CD4-positive, alpha-beta T cell (primary cell): ENCODE measurements at regions not wholly inside any gene's neighbourhood (a gene's known extent, or its start where the extent isn't known, plus 50 kb on each side); places are given as distances from the start of the nearest gene placed in this dataset.
"Not testable (repeated sequence)": the region's sequence is repeated elsewhere in the genome, so short reads cannot be mapped to it uniquely, and the experiment has no call there.

ENCODE experiments used
- ATAC-seq: fragments of 200-7000 bp; cut with Tn5 transposase; one replicate; pipeline ENCODE4 v1.10.0; 2022; ENCODE audit warnings: mild to moderate bottlenecking; ENCODE audit not compliant: poor library complexity
- CTCF ChIA-PET: fragments of 350-600 bp; sonication (Branson Sonifier 250); formaldehyde crosslinking; loops from one replicate; lab custom pipeline; 2021; ENCODE audit warnings: antibody characterized with exemption, inconsistent platforms; lab: Charles Lee
- POLR2A ChIA-PET: fragments of 350-600 bp; sonication (Branson Sonifier 250); formaldehyde crosslinking; loops from one replicate; lab custom pipeline; 2021; ENCODE audit warnings: antibody characterized with exemption, inconsistent platforms; lab: Charles Lee
- DNase-seq, 14 experiments: peaks; one replicate each; pipeline ENCODE4 v3.0.0-alpha.2; 2013 to 2020; ENCODE audit warnings: mixed read lengths in 2 of 14
- H3K27ac ChIP-seq, 2 donors: one replicate each; pipeline versions ENCODE4 v1.5.1 to v1.7.0; 2013; ENCODE audit warnings: low read length in 2 of 2, low read depth in 1 of 2, mild to moderate bottlenecking in 1 of 2
- H3K27me3 ChIP-seq, 2 experiments: 1 replicate in 1 of 2; 2 replicates in 1 of 2; pipeline versions ENCODE4 v1.6.1 to v1.7.0; 2013; ENCODE audit warnings: low read length in 2 of 2, control low read depth in 1 of 2, mild to moderate bottlenecking in 1 of 2, moderate library complexity in 1 of 2; ENCODE audit not compliant: insufficient read depth in 2 of 2, control insufficient read depth in 1 of 2
- H3K36me3 ChIP-seq: one replicate; pipeline ENCODE4 v1.6.1; 2013; ENCODE audit warnings: low read length, control low read depth; ENCODE audit not compliant: insufficient read depth
- H3K4me1 ChIP-seq: one replicate; pipeline ENCODE4 v1.6.1; 2013; ENCODE audit warnings: low read length, control low read depth; ENCODE audit not compliant: insufficient read depth
- H3K4me3 ChIP-seq: one replicate; pipeline ENCODE4 v1.5.1; 2013; ENCODE audit warnings: mild to moderate bottlenecking, low read length, moderate library complexity
- H3K9me3 ChIP-seq, 2 experiments: 1 replicate in 1 of 2; 2 replicates in 1 of 2; pipeline versions ENCODE4 v1.6.1 to v1.7.0; 2013; ENCODE audit warnings: low read length in 2 of 2, mild to moderate bottlenecking in 2 of 2, control low read depth in 1 of 2, moderate library complexity in 1 of 2; ENCODE audit not compliant: control insufficient read depth in 1 of 2, insufficient read depth in 1 of 2
- H3K27ac Mint-ChIP-seq: one replicate; pipeline ENCODE4 v1.8.0; 2020; ENCODE audit warnings: mixed read lengths
- H3K27me3 Mint-ChIP-seq: one replicate; pipeline ENCODE4 v1.8.0; 2021; ENCODE audit warnings: mixed read lengths
- H3K36me3 Mint-ChIP-seq: one replicate; pipeline ENCODE4 v1.8.0; 2021; ENCODE audit warnings: low read depth, mixed read lengths
- H3K4me1 Mint-ChIP-seq: one replicate; pipeline ENCODE4 v1.8.0; 2021; ENCODE audit warnings: low read depth, mixed read lengths
- H3K4me3 Mint-ChIP-seq: one replicate; pipeline ENCODE4 v1.8.0; 2020; ENCODE audit warnings: mild to moderate bottlenecking, mixed read lengths
- H3K9me3 Mint-ChIP-seq: one replicate; pipeline ENCODE4 v1.8.0; 2020; ENCODE audit warnings: mixed read lengths
- intact Hi-C, 2 experiments: fragments of 100-400 bp; cut with DNase I in 1 of 2; cut with micrococcal nuclease in 1 of 2; formaldehyde crosslinking; loops; one replicate each; pipeline versions ENCODE4 v1.15.1 to v1.9.0; 2023 to 2025; cut with DNase I, micrococcal nuclease
- TF ChIP-seq, protein P1 (sequence below): fragments of 200-600 bp; IDR thresholded peaks from one replicate; pipeline ENCODE4 v1.8.0; 2022; ENCODE audit warnings: antibody characterized with exemption, mild to moderate bottlenecking

DNA sequence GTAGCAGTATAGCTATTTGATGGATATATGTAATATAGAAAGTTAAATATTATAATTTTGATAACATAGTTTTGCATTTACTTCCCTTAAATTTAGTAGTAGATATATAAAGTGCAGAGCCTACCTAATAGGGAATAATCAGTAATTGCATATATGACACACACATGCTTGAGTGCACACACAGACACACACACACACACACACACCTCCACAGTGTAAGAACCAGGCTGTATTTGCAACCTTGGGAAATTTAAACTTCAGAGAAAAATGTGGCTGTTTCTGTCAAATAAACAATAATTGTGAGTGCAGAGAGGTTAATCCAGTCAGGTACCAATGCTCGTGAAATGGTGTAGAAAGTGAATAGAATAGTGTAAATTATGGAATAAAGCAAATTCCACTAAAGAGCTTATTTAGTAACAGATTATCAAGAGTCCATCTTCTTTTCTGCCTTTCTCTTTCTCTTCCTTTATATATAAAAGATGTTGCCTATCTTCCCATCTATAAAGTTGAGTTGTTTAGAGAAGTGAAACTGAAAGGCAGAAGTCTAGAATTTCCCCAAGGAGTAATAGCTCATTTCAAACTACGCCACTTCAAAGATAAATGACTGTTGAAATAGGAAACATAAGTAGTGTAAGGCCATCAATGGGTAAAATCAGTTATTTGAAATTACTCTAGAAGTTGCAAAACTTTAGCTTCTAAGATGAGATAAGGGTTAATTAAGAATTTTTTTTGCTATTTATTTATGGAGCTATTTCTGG, 273.7 kb downstream of the SRGAP2C start:
- ATAC-seq: peak; percentile 55
- Histone ChIP-seq H3K27ac (peak overlapping the region in 1 of 2 donors; percentile 43), H3K27me3 (no peaks in the 10 kb centered on the region), H3K9me3 (no peaks in the 10 kb centered on the region), H3K4me3 (peak overlapping the region; percentile 36), H3K4me1 (no peaks in the 10 kb centered on the region), H3K36me3 (no peaks in the 10 kb centered on the region)
- TF ChIP-seq, protein P1, sequence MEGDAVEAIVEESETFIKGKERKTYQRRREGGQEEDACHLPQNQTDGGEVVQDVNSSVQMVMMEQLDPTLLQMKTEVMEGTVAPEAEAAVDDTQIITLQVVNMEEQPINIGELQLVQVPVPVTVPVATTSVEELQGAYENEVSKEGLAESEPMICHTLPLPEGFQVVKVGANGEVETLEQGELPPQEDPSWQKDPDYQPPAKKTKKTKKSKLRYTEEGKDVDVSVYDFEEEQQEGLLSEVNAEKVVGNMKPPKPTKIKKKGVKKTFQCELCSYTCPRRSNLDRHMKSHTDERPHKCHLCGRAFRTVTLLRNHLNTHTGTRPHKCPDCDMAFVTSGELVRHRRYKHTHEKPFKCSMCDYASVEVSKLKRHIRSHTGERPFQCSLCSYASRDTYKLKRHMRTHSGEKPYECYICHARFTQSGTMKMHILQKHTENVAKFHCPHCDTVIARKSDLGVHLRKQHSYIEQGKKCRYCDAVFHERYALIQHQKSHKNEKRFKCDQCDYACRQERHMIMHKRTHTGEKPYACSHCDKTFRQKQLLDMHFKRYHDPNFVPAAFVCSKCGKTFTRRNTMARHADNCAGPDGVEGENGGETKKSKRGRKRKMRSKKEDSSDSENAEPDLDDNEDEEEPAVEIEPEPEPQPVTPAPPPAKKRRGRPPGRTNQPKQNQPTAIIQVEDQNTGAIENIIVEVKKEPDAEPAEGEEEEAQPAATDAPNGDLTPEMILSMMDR: no peak
- H3K27ac Mint-ChIP-seq: peak overlapping the region; percentile 76
- ChIA-PET POLR2A (interaction anchor here (0.9 to 1.2 kb wide), 2 partner anchors 58 to 61 kb away, joined by 5 read pairs; no protein-coding TSS in a partner anchor), CTCF (no interaction called here)
- no peaks in the 10 kb centered on the region for H3K36me3 Mint-ChIP-seq
- H3K4me1 Mint-ChIP-seq: peaks cover 14% of the 10 kb centered on the region
- H3K9me3 Mint-ChIP-seq: no peaks in the 10 kb centered on the region
- no peaks in the 10 kb centered on the region for H3K27me3 Mint-ChIP-seq
- intact Hi-C loops: loop anchor here in 1 of 2 experiments (10.0 kb wide), 1 partner anchor 86 kb away; no protein-coding TSS in a partner anchor
- H3K4me3 Mint-ChIP-seq: peak overlapping the region; percentile 84
- DNase-seq: peak in 3 of 14 experiments; percentile 66 to 76 (median 70)

DNA sequence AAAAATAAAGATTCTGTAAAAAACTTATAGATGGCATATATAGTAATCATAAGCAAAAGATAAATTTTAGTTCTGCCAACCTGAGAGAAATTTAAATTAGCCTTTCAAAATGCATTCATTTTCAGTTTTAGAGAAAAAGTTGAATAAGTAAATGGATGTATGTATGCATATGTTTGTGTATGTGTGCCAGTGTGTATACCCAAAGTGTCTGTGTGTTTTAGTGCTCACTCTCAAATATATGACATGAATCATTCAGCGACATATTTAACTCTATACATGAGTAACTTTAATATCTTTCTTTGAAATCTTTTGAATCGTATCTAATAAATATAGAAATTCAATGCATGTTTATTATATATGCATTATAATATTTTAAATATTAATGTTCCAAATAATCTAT, 274.5 kb downstream of the SRGAP2C start:
- no peaks in the 10 kb centered on the region for H3K36me3 ChIP-seq
- TF ChIP-seq, protein P1: no peak
- DNase-seq: no peak
- H3K27me3 ChIP-seq: no peaks in the 10 kb centered on the region
- no peak overlapping the region for H3K27ac ChIP-seq
- ATAC-seq: no peak
- intact Hi-C loops: loop anchor here in 1 of 2 experiments (10.0 kb wide), 1 partner anchor 86 kb away; no protein-coding TSS in a partner anchor
- ChIA-PET POLR2A (interaction anchor here (0.9 to 1.2 kb wide), 2 partner anchors 57 to 60 kb away, joined by 5 read pairs; no protein-coding TSS in a partner anchor), CTCF (no interaction called here)
- no peak overlapping the region for H3K27ac Mint-ChIP-seq
- no peak overlapping the region for H3K4me3 ChIP-seq
- H3K27me3 Mint-ChIP-seq: no peaks in the 10 kb centered on the region
- no peaks in the 10 kb centered on the region for H3K9me3 ChIP-seq
- H3K4me1 Mint-ChIP-seq: peaks cover 14% of the 10 kb centered on the region
- no peaks in the 10 kb centered on the region for H3K9me3 Mint-ChIP-seq
- no peaks in the 10 kb centered on the region for H3K4me1 ChIP-seq
- H3K36me3 Mint-ChIP-seq: no peaks in the 10 kb centered on the region
- H3K4me3 Mint-ChIP-seq: peak overlapping the region; percentile 54

DNA sequence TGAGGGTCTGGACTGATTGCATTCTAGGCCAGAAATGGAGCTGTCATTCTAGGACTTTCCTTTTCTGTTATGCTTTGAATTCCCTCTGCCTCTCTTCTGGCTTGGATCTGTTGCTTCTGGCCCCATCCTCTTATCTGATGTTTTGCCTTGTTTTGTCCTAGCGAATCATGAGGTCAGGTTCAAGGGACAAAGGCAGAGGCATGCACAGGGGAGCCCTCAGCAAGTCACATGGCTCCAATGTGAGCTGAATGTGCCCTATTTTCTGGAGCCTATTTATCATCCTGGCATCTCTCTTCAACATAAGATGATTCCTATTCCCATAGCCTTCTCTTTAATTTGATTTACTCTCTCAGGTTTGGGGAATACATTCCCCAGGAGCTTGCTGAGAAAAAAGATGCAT, 284.6 kb downstream of the SRGAP2C start:
- H3K4me3 ChIP-seq, DNase-seq, CTCF ChIA-PET, H3K27me3 ChIP-seq, H3K9me3 ChIP-seq, H3K27ac Mint-ChIP-seq, H3K27me3 Mint-ChIP-seq, H3K9me3 Mint-ChIP-seq, intact Hi-C loops, H3K27ac ChIP-seq, H3K36me3 Mint-ChIP-seq, H3K4me1 Mint-ChIP-seq, H3K36me3 ChIP-seq, ATAC-seq, POLR2A ChIA-PET, H3K4me3 Mint-ChIP-seq, H3K4me1 ChIP-seq: not testable (repeated sequence)

DNA sequence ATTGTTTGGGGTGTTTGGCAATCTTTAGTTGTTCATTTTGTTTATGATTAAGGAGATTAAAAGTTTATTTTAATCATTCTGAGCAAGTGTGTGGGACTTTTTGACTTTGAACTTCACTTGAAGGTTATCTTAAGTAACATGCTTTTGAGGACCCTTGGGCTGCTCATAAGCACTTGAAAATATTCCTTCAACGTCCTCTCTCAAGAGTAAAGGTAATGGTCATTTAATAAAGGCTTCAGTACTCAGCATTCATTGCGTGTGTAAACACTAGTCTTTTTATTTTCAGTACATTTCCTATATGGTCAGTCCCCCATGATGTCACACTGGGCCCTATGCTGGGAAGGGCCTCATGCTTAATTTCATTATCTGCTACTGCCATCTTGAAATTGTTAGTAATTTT, 285.6 kb downstream of the SRGAP2C start:
- H3K4me1 ChIP-seq, H3K9me3 ChIP-seq, H3K27me3 ChIP-seq, POLR2A ChIA-PET, ATAC-seq, H3K36me3 Mint-ChIP-seq, H3K4me3 ChIP-seq, H3K36me3 ChIP-seq, intact Hi-C loops, H3K9me3 Mint-ChIP-seq, H3K27ac ChIP-seq, H3K27me3 Mint-ChIP-seq, CTCF ChIA-PET, H3K4me3 Mint-ChIP-seq, DNase-seq, H3K27ac Mint-ChIP-seq, H3K4me1 Mint-ChIP-seq: not testable (repeated sequence)
